ELR (cell line): ENCODE measurements at regions not wholly inside any gene's neighbourhood (a gene's known extent, or its start where the extent isn't known, plus 50 kb on each side); places are given as distances from the start of the nearest gene placed in this dataset.
A peak's percentile ranks its signal among the peaks of the same experiment; 100 is the strongest.

Experiments used
- DNase-seq: peaks from one replicate; pipeline ENCODE4 v3.0.0-alpha.2; 2015; ENCODE audit warnings: low read depth

DNA sequence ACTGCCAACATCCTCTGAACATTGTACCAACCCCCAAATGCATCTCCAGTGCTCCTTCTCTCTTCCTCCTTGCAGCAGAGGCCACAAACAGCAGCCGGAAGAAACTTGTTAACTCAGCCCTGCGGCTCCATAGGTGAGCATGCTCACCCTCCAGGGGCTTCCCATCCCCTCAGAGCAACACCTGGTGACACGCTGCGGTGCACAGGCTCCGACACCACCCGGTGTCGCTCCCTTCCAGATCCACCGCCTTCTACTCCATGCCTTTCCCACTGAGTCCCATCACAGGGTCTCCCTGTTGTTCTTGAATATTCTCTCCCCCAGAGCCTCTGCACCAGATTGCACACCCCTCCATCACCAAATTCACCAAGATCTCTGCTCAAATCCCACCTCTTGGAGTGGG is 171.5 kb upstream of the FHL2 start:
- no peak for DNase-seq

DNA sequence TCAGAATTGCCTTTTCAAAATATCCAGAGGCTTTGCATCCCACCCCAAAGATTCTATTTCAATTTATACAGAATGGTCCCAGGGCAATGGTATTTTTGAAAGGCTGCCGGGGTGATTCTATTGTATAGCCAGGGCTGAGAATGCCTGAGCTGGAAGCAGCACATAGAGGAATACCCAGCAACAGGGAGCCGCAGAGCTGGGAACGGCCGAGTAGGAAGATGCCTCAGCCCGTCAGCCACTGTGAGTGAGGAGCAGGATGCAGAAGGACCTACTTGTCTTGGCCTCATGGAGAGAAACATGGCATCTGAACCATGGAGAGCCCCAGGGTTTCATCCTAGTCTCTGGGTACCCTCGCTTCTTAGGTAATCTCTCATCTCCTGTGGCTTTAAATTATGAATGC is 170.8 kb upstream of the FHL2 start:
- no peak for DNase-seq

DNA sequence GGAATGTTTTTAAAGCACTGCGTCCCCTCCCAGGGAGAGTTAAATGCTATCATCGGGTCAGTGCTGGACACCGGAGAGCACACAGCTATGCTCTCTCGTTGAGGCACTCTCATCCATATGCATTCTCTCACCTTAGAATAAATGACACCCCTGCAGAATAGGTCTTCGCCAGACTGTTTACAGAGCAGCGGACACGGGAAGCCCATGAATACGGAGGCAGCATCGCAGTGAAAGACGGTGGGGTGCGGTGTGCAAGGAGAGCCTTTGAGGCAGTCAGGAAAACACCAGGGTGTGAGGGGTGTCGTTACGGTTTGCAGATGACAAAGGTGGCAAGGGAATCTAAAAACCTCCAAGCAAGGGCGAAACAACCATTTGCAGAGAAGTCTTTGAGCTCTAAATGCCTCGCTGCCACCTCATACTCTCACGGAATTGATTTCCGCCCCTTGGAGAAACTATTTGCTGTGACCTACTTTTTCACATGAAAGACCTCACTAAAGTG is 169.2 kb upstream of the FHL2 start:
- no peak for DNase-seq

DNA sequence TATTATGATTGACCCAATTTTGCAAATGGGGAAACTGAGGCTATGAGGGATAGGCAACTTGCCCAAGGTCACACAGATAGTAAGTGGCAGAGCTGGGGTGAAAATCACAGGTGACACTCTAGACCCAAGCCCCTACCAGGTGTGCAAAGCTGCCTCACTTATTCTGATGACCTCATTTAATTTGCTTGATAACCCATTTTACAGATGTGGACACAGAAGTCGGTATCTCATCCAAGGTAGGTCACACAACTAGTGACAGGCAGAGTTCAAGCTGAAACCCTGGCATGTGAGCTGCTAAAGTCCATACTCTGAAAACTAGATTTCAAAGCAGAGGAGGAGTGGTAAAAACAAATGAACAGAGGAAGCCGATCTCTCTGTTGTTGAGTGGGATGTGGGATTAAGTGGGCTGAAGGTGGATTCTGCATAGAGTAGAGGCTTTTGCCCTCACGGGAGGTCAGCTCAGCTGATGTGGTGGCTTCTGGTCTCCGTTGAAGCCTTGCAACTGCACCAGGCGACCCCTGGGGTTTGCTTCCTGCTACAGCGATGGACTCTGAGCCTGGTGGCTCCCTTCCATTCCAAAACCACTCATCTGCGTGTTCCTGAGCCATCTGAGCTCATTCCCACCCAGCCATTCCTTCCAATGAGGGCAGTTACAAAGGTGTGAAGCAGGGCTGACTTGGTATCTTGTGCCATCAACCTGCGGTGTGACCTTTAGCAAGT is 164.3 kb upstream of the FHL2 start:
- DNase-seq: no peak

DNA sequence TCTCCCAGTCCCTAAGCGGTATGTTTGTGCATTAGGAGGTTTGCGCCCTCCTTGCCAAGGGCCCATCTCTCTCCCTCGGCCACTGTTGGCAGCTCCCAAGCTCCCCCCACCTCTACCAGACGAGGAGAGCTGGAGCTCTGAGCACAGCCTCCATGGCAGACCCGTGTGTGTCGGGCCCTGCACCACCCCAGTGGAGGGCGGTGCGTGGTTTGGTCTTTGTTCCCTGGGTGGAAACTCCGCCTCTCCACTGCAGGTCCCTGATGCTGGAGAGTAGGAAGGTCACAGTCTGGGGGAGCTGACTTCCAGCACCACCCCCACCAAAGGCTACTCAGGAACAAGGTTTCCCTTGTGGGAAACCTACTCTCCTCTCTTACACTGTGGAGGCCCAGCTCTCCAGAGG is 162.6 kb upstream of the FHL2 start:
- no peak for DNase-seq

DNA sequence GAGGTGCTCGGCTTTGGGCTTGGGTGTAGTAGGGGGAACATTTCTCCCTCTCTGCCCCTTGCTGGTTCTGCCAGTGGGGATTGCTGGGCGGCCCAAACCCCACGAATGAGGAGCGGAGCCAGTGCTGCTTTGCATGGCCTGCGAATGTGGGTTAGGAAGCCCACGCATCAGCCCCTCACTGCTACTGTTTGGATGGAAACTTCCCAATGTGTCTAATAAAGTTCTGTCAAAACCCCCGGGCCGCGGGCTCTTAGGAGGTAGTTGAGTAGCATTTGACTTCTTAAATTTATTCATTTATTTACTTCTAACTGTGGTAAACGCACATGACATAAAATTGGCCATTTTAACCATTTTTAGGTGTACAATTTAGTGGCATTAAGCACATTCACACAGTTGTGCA is 161.3 kb upstream of the FHL2 start:
- no peak for DNase-seq

DNA sequence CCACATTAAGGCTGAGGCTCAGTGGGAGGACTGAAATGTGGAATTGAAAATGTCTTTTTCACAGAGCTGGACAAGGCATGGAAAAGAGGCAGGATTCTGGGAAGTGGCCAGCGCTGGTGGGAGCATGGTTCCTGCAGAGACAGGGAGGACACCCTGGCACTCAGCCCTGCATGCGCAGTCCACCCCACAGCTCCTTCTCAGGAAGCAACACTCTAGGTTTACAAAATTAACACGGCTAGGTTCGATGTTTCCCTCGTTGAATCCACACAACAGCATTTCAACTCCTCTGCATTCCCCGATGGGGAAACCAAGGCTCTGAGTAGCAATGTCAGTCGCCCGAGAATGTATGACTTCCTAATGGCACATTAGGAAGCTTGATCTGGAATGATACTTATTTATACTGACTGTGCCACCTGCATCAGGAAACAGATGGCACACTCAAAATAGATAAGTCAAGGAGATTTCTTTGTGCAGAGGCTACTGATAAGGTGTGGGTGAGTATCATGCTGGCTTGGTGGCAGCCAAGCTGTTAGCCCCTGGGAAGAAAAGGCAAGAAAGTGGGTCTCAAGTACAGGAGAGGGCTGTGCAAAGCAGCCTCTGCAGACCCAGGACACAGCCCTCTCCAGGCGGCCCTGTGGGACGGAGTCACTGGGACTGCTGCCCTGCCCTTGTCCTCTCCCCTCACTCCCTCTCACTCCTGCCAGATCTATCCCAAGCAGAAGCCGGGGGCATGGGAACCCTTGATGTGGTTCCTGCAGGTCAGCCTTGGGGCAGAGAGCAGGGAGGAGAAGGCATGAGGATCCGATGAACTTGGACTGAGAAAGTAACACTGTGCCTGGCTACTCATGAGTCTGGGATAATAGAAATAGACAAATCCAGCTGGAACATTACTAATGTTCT is 158.4 kb upstream of the FHL2 start:
- no peak for DNase-seq

DNA sequence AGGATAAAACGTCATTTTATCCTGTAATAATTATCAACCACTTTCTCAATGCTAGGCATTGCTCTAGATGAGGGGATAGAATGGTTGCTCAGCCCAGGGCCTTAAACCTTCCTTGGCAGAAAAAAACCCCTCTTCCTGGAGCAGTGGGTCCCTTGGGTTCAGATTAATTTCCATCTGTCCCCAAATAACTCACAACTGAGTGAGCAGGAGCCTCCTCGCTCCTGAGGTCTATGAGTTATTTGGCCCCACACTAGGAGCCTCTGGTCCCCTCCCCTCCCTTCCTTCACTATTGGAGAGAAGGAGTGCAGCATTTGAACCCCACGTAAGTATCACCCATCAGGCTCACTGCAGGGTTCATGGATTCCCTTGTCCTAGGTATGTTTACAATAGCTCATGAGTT is 157.5 kb upstream of the FHL2 start:
- DNase-seq: no peak

DNA sequence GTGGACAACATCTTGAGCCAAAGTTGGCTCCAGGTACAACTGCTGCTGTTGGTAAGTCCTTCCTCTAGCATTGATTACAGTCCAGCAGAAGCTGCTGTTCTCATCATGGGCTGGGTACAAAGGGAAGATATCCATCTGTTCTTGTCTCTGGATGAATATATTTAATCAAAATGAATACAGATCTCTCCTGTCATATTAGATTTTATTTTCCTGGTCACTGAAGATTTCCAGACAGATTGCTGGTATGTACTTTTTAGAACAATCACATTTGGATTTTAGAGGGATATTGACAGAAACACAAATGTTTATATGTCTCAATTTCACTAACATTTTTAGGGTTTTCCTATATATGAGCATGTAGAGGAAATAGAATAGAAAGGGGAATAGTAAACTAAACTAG is 155.4 kb upstream of the FHL2 start:
- DNase-seq: no peak

DNA sequence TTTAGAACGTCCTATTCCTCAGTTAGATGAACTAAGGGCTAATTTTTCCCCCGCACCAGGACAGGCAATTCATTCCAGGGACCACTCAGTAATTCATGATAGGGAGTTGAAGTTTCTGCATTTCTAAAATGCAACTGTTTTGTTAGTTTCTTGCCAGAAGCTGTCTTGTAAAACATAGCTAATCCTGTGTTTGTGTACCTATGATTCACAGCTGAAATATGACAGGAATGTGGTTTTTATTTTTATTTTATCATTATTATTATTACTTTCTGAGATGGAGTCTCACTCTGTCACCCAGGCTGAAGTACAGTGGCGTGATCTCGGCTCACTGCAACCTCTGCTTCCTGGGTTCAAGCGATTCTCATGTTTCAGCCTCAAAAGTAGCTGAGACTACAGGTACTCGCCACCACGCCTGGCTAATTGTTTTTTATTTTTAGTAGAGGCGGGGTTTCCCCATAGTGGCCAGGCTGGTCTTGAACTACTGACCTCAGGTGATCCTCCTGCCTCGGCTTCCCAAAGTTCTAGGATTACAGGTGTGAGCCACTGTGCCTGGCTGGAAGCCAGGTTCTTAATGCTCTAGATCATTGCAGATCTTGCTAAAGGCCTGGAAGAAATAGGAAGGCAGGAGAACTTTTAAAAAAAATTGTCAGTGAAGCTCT is 154.8 kb upstream of the FHL2 start:
- DNase-seq: peak; percentile 64

DNA sequence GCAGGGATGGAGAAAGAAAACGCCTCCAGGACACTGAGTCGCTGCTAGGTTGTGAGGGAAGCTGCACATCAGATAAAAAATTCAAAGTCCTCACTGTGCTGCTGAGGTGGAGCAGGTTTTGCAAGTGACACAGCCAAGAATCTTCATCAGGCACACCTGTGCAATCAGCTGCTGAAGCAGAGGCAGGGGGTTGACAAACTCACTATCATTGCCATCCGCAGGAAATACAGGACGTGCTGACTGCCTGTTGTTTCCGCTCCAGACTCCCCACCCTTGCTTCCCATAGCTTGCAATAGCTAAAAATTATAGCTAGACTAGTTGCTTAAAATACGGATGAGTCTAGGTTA is 147.8 kb upstream of the FHL2 start:
- no peak for DNase-seq

DNA sequence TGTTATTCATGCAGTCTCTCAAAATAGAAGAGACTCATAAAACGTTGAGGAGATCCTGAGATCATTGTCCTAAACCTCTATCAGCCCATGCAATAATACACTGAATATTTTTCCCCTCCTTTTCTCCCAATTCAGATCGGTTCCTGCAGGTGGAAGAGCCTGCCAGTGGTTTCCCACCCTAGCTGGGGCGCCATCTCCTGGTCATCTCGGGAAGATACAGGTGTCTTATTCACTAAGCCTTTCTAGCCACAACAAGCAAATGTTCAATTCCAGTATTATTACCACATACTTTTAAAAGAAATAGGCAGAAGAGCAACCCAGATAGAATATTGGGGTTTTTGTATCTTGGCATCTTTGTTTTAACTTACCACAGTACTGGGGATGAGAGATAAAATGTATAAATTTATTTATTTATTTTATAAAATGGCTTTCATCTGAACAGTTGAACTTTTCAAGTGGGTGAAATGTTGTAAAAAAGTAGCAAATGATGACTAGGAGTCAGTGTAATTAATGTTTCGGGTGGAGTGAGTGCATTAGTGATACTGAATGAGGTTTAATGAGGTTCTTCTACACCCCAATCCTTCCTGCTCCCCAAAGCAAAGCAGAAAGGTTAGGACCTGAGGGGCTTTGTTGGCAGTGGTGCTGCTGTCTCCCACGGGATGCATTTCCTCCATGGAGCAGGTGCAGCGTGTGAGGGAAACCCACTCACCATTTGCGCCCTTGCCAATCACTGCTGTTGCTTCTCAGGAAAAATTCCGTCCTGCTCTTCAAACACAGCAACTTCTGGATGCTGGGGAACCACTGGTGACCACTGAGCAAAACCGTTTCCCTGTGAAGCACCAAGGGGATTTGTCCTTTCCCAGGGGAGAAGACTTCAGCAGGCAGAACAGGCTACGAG is 147.1 kb upstream of the FHL2 start:
- peak; percentile 75 for DNase-seq

DNA sequence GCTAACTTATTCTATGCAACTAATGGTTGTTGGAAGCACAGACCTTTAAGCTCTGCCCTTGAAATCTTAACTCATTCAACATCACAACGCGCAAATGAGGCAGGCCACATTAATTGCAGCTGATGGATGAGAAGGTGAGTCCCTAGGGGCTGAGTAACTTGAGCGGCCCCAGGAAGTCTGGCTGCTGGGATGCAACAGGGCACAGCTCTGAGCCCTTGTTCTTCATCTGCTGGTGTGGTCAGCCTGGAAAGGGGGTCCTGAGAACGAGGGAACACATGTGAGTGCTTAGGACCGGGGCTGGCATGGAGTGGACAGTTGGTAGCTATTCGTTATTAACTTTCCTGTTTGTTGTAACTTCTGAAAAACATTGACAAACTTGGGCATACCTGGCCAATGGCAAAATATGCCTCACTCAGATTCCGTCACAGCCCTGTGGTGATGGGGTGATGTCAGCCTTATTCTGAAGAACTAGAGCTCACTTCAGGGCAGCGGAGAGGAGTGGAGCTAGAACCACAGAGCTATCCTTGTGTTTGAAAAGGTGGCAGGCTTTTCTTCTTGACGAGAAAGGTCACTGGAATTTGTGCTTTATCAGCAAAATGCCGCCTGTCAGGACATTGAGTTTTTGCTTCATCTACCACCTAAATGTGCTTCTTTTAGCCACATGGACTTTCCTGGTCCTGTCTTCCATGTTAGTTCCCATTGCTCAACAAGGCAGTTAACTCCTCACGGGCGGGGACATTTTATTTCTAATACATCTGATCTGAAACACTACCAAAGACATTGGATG is 145.9 kb upstream of the FHL2 start:
- DNase-seq: no peak

DNA sequence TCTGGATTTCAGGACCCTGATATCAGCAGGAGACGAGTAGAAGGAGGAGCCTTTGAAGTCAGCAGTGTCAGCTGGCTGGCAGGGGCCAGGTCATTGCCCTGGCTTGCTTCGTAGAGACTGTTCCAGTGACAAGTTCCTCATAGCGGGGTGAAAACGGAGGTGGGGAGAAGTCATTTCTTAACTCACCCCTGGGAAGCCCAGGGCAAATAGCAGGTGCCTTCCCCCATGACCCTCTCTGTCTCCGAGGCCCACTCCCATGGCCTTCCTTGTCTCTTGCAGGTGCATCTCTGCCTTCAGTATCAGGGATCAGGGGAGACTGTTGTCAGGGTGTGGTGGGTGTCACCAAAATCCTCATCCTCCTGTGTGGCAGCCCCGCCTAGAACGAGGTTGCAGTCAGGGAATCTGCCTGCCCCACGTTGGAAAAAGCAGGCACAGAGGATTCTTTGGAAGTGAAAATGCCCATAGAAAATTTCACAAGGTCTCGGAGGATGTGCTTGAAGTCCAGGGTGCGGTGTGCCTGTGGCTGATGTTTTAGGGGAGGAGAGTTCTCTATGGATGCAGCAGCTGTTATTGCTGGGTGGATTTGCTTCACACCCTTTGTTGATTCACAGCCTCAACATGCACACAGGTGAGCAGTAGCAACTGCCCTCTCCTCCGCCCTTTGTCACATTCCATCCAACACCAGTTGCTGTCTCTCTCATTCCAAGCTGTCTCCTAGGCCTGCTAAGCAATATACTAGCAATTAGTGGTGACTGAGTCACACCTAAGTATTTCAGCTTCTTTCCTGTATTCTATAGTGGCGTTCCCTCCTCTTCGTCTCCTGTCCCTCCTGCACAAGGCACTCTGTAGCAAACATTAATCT is 142.6 kb upstream of the FHL2 start:
- DNase-seq: no peak

DNA sequence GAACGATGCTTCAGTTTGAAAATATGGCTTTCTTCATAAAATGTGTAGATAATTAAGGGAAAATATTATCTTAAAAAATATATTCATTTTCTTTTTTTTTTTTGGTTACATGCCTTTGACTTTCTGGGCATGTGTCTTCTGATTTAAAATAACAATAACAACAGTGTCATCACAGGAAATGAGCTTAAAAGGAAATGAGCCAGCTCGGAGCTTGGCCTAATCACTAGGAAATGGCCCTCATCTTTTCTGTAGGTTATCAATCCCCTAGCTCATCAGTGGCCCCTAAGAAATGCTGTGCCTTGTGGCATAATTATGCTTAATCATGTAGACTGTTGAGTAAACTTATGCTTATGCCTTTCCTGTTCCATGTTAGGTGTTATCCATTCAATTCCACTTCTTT is 141.8 kb upstream of the FHL2 start:
- DNase-seq: peak; percentile 13

DNA sequence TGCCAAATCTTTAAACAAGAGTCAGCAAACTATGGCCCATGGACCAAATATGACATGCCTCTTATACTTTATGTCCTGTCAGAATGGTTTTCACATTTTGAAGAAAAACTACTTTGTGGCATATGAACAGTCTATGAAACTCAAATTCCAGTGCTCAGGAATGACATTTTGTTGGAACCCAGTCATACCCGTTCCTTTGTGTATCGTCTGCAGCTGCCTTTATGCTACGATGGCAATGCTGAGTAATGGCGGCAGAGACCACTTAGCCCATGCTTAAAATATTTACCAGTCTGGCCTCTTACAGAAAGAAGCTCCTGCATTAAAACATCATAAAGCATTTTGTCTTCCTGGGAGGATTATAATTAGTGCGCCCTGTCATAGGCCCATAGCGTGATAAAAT is 140.5 kb upstream of the FHL2 start:
- no peak for DNase-seq

DNA sequence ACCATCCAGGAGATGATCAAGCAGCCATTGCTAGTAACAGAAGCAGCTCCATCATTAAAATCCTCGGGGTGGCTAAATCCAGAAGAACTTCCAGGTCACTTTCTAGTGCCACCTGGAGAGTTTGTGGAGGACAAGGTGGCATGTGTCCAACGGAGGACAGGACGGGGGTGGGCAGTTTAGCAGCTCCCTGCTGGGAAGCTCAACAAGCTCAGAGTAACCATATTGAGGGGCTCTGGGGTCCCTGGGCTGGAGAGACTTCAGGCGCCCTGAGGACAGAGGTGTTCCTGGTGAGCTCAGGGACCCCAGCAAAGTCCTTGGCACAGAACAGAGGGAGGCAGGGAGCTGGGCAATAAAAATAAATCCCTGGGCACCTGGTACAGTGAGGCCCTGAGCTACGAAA is 140.0 kb upstream of the FHL2 start:
- no peak for DNase-seq

DNA sequence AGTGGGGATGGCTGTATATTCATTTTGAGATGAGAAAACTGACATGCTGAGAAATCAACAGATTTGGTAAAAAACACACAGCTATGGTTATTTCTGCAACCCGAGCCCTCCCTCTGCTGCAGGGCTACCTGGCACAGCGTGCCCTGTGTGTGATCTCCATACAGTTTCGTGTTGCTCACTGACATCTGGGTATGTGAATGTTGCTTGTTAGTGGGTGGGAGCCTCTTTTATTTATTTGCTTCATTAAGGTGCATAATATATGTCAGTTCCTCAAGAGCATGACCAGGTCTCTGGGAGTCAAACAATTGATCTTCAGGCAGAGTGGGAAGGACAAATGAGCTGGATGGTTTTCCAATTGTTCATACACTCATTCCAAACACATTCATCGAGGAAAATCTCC is 139.1 kb upstream of the FHL2 start:
- no peak for DNase-seq

DNA sequence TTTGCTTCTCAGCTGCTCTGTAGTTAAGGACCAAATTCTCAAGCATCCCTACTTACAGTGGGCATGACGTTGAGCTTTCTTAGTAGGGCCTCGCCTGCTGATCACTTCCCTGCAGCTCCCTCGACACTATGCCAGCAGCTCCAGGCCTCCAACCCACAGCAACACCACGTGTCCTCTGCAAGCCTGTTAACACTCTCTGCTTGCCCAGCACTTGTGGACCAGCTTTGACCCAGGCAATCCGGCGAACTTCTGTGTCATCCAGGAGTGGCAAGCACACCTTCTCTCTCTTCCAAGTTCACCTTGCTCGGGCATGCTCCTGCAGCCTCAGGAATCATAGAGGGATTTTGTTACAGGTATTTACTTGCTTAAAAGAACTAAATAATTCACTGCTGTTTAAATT is 138.6 kb upstream of the FHL2 start:
- no peak for DNase-seq

DNA sequence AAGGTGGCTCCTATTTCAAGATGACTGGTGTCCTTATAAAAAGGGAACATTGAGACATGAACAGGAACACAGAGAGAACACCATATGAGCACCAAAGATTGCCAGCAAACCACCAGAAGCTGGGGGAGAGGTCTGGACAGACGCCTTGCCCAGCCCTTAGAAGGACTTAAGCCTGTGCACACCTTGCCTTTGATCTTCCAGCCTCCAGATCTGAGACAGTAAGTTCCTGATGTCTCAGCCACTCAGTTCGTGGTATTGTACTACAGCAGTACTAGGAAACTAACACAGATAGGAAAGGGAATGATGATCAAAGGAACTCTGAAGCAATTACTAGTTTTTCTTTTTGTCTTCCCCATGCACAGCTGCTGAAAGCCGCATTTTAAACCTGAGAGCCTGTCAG is 137.3 kb upstream of the FHL2 start:
- DNase-seq: no peak
